Muscle of leg (tissue), 3 donors: ENCODE measurements at regions not wholly inside any gene's neighbourhood (a gene's known extent, or its start where the extent isn't known, plus 50 kb on each side); places are given as distances from the start of the nearest gene placed in this dataset.

Experiments
- DNase-seq: peaks from one replicate; pipeline ENCODE4 v3.0.0; 2013
- H3K27ac ChIP-seq: one replicate; pipeline ENCODE4 v1.5.1; 2013; ENCODE audit warnings: mild to moderate bottlenecking, low read length, control low read depth
- H3K27me3 ChIP-seq: one replicate; pipeline ENCODE4 v1.6.1; 2013; ENCODE audit warnings: low read length; ENCODE audit not compliant: control insufficient read depth, insufficient read depth
- H3K36me3 ChIP-seq: one replicate; pipeline ENCODE4 v1.6.1; 2013; ENCODE audit warnings: low read length; ENCODE audit not compliant: control insufficient read depth, insufficient read depth
- H3K4me1 ChIP-seq: one replicate; pipeline ENCODE4 v1.6.1; 2013; ENCODE audit warnings: low read length; ENCODE audit not compliant: control insufficient read depth, insufficient read depth
- H3K4me3 ChIP-seq: one replicate; pipeline ENCODE4 v1.5.1; 2013; ENCODE audit warnings: low read length, control low read depth
- H3K9me3 ChIP-seq: replicated peaks from 2 replicates; pipeline ENCODE4 v1.6.1; 2013; ENCODE audit warnings: low read depth, low read length; ENCODE audit not compliant: control insufficient read depth
- WGBS: methylation state at CpG from one replicate; pipeline ENCODE4 v1.1.5; 2013; ENCODE audit warnings: missing lambda C conversion rate; ENCODE audit not compliant: insufficient coverage; 5-methylcytosine and 5-hydroxymethylcytosine counted together

- no peak overlapping the region for H3K27ac ChIP-seq
- H3K36me3 ChIP-seq = no peaks in the 10 kb centered on the region
- no peaks in the 10 kb centered on the region for H3K9me3 ChIP-seq
- no peak overlapping the region for H3K4me3 ChIP-seq
- no peaks in the 10 kb centered on the region for H3K4me1 ChIP-seq
- WGBS = no CpG with 5 or more reads among the region's 5 CpGs
- no peaks in the 10 kb centered on the region for H3K27me3 ChIP-seq
- DNase-seq = no peak
Measured at GRCh38 chr18:56191334-56191733, 447.1 kb downstream of the TXNL1 start.

GRCh38 chr18:56189615-56190014 is 448.8 kb downstream of the TXNL1 start:
- WGBS = 94% methylated on average over 14 of the region's 20 CpGs
- H3K27ac ChIP-seq = no peak overlapping the region
- no peaks in the 10 kb centered on the region for H3K36me3 ChIP-seq
- H3K27me3 ChIP-seq = no peaks in the 10 kb centered on the region
- no peak overlapping the region for H3K4me3 ChIP-seq
- no peaks in the 10 kb centered on the region for H3K9me3 ChIP-seq
- no peaks in the 10 kb centered on the region for H3K4me1 ChIP-seq
- DNase-seq = no peak

- Histone ChIP-seq H3K4me1 (no peaks in the 10 kb centered on the region), H3K27ac (no peak overlapping the region), H3K9me3 (no peaks in the 10 kb centered on the region), H3K36me3 (no peaks in the 10 kb centered on the region), H3K4me3 (no peak overlapping the region), H3K27me3 (no peaks in the 10 kb centered on the region)
- 89% methylated on average over 6 of the region's 9 CpGs for WGBS
- DNase-seq = no peak
Measured at GRCh38 chr18:56188529-56189275, 449.7 kb downstream of the TXNL1 start.

GRCh38 chr18:56186319-56186718 is 452.1 kb downstream of the TXNL1 start:
- Histone ChIP-seq H3K4me3 (no peak overlapping the region), H3K27ac (no peak overlapping the region), H3K36me3 (no peaks in the 10 kb centered on the region), H3K27me3 (no peaks in the 10 kb centered on the region), H3K9me3 (no peaks in the 10 kb centered on the region), H3K4me1 (no peaks in the 10 kb centered on the region)
- no peak for DNase-seq
- WGBS = 80% methylated on average over 1 of the region's 2 CpGs

- DNase-seq = no peak
- H3K36me3 ChIP-seq = no peaks in the 10 kb centered on the region
- no peaks in the 10 kb centered on the region for H3K9me3 ChIP-seq
- no peaks in the 10 kb centered on the region for H3K27me3 ChIP-seq
- no peak overlapping the region for H3K4me3 ChIP-seq
- 86% methylated on average over 2 of the region's 5 CpGs for WGBS
- no peaks in the 10 kb centered on the region for H3K4me1 ChIP-seq
- no peak overlapping the region for H3K27ac ChIP-seq
Measured at GRCh38 chr18:56185126-56185525, 453.3 kb downstream of the TXNL1 start.

GRCh38 chr18:56176751-56177150 is 461.6 kb downstream of the TXNL1 start:
- Histone ChIP-seq H3K36me3 (no peaks in the 10 kb centered on the region), H3K27me3 (no peaks in the 10 kb centered on the region), H3K9me3 (no peaks in the 10 kb centered on the region), H3K4me1 (no peaks in the 10 kb centered on the region), H3K4me3 (no peak overlapping the region), H3K27ac (no peak overlapping the region)
- WGBS = no CpG with 5 or more reads among the region's 6 CpGs
- no peak for DNase-seq

- no peak overlapping the region for H3K27ac ChIP-seq
- no CpG with 5 or more reads among the region's 7 CpGs for WGBS
- no peak for DNase-seq
- H3K9me3 ChIP-seq = no peaks in the 10 kb centered on the region
- H3K36me3 ChIP-seq = no peaks in the 10 kb centered on the region
- H3K27me3 ChIP-seq = no peaks in the 10 kb centered on the region
- no peak overlapping the region for H3K4me3 ChIP-seq
- no peaks in the 10 kb centered on the region for H3K4me1 ChIP-seq
Measured at GRCh38 chr18:56175330-56176001, 462.9 kb downstream of the TXNL1 start.

- H3K36me3 ChIP-seq = no peaks in the 10 kb centered on the region
- H3K4me3 ChIP-seq = no peak overlapping the region
- DNase-seq = no peak
- H3K27ac ChIP-seq = no peak overlapping the region
- H3K27me3 ChIP-seq = no peaks in the 10 kb centered on the region
- no peaks in the 10 kb centered on the region for H3K9me3 ChIP-seq
- no peaks in the 10 kb centered on the region for H3K4me1 ChIP-seq
Measured at GRCh38 chr18:56173542-56174220, 464.7 kb downstream of the TXNL1 start.

- Histone ChIP-seq H3K27ac (no peak overlapping the region), H3K9me3 (no peaks in the 10 kb centered on the region), H3K36me3 (no peaks in the 10 kb centered on the region), H3K4me3 (no peak overlapping the region), H3K27me3 (no peaks in the 10 kb centered on the region), H3K4me1 (peaks cover 2% of the 10 kb centered on the region)
- no peak for DNase-seq
- WGBS = no CpG with 5 or more reads among the region's 2 CpGs
Measured at GRCh38 chr18:56172527-56172926, 465.9 kb downstream of the TXNL1 start.

- Histone ChIP-seq H3K9me3 (no peaks in the 10 kb centered on the region), H3K27me3 (no peaks in the 10 kb centered on the region), H3K4me1 (peaks cover 2% of the 10 kb centered on the region), H3K27ac (no peak overlapping the region), H3K36me3 (no peaks in the 10 kb centered on the region), H3K4me3 (no peak overlapping the region)
- DNase-seq = no peak
- whole genome bisulfite sequencing = 100% methylated on average over 1 of the region's 2 CpGs
Measured at GRCh38 chr18:56171848-56172247, 466.5 kb downstream of the TXNL1 start.
